Endothelial cell of umbilical vein (primary cell): ENCODE measurements at regions not wholly inside any gene's neighbourhood (a gene's known extent, or its start where the extent isn't known, plus 50 kb on each side); places are given as distances from the start of the nearest gene placed in this dataset.

Experiments used
- BruUV-seq: library from RNA; stranded (reverse); fragments of 400-500 nt; replicated peaks from 2 replicates; lab custom pipeline; 2021; lab: Mats Ljungman, UMichigan
- CTCF ChIA-PET: fragments of 300-600, 350-600 bp; sonication (Branson Sonifier 250); formaldehyde crosslinking; loops from one replicate; lab custom pipeline; 2021; ENCODE audit warnings: antibody characterized with exemption, inconsistent platforms; lab: Charles Lee
- POLR2A ChIA-PET: fragments of 300-600, 350-600 bp; sonication (Branson Sonifier 250); formaldehyde crosslinking; loops from one replicate; lab custom pipeline; 2021; ENCODE audit warnings: antibody characterized with exemption, inconsistent platforms; lab: Charles Lee
- DNase-seq: peaks from one replicate; pipeline ENCODE4 v3.0.0-alpha.2; 2011; ENCODE audit warnings: low read depth, low spot score
- FAIRE-seq: peaks from 2 replicates; lab custom pipeline; 2011; peaks lifted over from hg19 to GRCh38; lab: Jason Lieb, UNC
- H2AFZ ChIP-seq: 2 replicates; pipeline ENCODE4 v1.6.0; 2012; ENCODE audit warnings: low read depth, low read length, control low read depth, inconsistent platforms
- H3K27ac ChIP-seq: 2 replicates; pipeline ENCODE4 v1.5.1; 2011; ENCODE audit warnings: low read depth, mild to moderate bottlenecking, control low read depth, low read length, moderate library complexity; ENCODE audit not compliant: insufficient read depth
- H3K27me3 ChIP-seq, 2 experiments: 2 replicates each; pipeline versions ENCODE4 v1.6.0 to v1.6.1; 2011; ENCODE audit warnings: low read length in 2 of 2, mixed read lengths in 1 of 2; ENCODE audit not compliant: control insufficient read depth in 2 of 2, insufficient read depth in 2 of 2
- H3K36me3 ChIP-seq, 2 experiments: 2 replicates in 1 of 2; 3 replicates in 1 of 2; pipeline ENCODE4 v1.5.1; 2011; ENCODE audit warnings: low read length in 2 of 2, mild to moderate bottlenecking in 1 of 2, moderate library complexity in 1 of 2; ENCODE audit not compliant: control insufficient read depth in 2 of 2, insufficient read depth in 2 of 2; ENCODE audit errors: extremely low read depth in 1 of 2
- H3K4me1 ChIP-seq: 3 replicates; pipeline ENCODE4 v1.5.1; 2011; ENCODE audit warnings: mild to moderate bottlenecking, low read length; ENCODE audit not compliant: control insufficient read depth, insufficient read depth; ENCODE audit errors: extremely low read depth
- H3K4me2 ChIP-seq: 2 replicates; pipeline ENCODE4 v1.6.1; 2011; ENCODE audit warnings: low read length, control low read depth, mixed read lengths; ENCODE audit not compliant: insufficient read depth
- H3K4me3 ChIP-seq, 3 experiments: fragments of 200-600 bp in 1 of 3; sonication (generic), shearing (Covaris generic) in 1 of 3; replicated peaks in 1 of 3; 2 replicates each; pipeline ENCODE4 v1.5.1; 2011 to 2016; ENCODE audit warnings: control low read depth in 3 of 3, low read length in 3 of 3, mild to moderate bottlenecking in 2 of 3, inconsistent platforms in 1 of 3, low read depth in 1 of 3, moderate library complexity in 1 of 3; ENCODE audit not compliant: insufficient read depth in 1 of 3
- H3K79me2 ChIP-seq: 2 replicates; pipeline ENCODE4 v1.6.0; 2012; ENCODE audit warnings: low read length, inconsistent platforms; ENCODE audit not compliant: control insufficient read depth, insufficient read depth
- H3K9ac ChIP-seq: replicated peaks from 2 replicates; pipeline ENCODE3; 2011; ENCODE audit warnings: low read length, control low read depth; ENCODE audit not compliant: insufficient read depth; ENCODE audit errors: extremely low read depth
- H3K9me1 ChIP-seq: replicated peaks from 3 replicates; pipeline ENCODE4 v1.6.0; 2011; ENCODE audit warnings: mild to moderate bottlenecking, low read length; ENCODE audit not compliant: control insufficient read depth, insufficient read depth; ENCODE audit errors: extremely low read depth
- H3K9me3 ChIP-seq: replicated peaks from 2 replicates; pipeline ENCODE4 v1.5.1; 2012; ENCODE audit warnings: low read length, inconsistent platforms; ENCODE audit not compliant: control insufficient read depth, insufficient read depth
- H4K20me1 ChIP-seq: replicated peaks from 2 replicates; pipeline ENCODE3; 2011; ENCODE audit warnings: mild to moderate bottlenecking, low read length; ENCODE audit not compliant: control insufficient read depth, insufficient read depth; ENCODE audit errors: extremely low read depth
- CTCF ChIP-seq, 2 donors: IDR thresholded peaks; 1 replicate in 1 of 2; 2 replicates in 1 of 2; pipeline ENCODE4 v1.5.1; 2011; ENCODE audit warnings: low read length in 2 of 2, mild to moderate bottlenecking in 2 of 2, moderate library complexity in 2 of 2, control low read depth in 1 of 2, inconsistent platforms in 1 of 2, low read depth in 1 of 2; ENCODE audit not compliant: insufficient read depth in 1 of 2; ENCODE audit errors: extremely low read depth in 1 of 2
- EZH2 ChIP-seq: IDR thresholded peaks from 2 replicates; pipeline ENCODE4 v1.6.1; 2012; ENCODE audit warnings: borderline replicate concordance, low read depth, mild to moderate bottlenecking, moderate library complexity, low read length, inconsistent platforms; ENCODE audit not compliant: severe bottlenecking
- FOS ChIP-seq: IDR thresholded peaks from 2 replicates; pipeline ENCODE4 v1.6.1; 2011; ENCODE audit warnings: mild to moderate bottlenecking, low read length, moderate library complexity, borderline replicate concordance; ENCODE audit not compliant: insufficient read depth
- GATA2 ChIP-seq: IDR thresholded peaks from 2 replicates; pipeline ENCODE4 v1.7.0; 2011; ENCODE audit warnings: low read depth, mild to moderate bottlenecking, moderate library complexity, mixed read lengths, low read length; ENCODE audit not compliant: insufficient read length, insufficient read depth
- JUN ChIP-seq: IDR thresholded peaks from 2 replicates; pipeline ENCODE4 v1.6.1; 2011; ENCODE audit warnings: borderline replicate concordance, low read depth; ENCODE audit not compliant: insufficient read length, insufficient read depth
- MAX ChIP-seq: IDR thresholded peaks from 2 replicates; pipeline ENCODE4 v1.6.1; 2011; ENCODE audit not compliant: insufficient read depth, insufficient read length
- MYC ChIP-seq: IDR thresholded peaks from one replicate; pipeline ENCODE4 v1.6.1; 2011; ENCODE audit warnings: mild to moderate bottlenecking, low read depth, low read length
- POLR2A ChIP-seq: IDR thresholded peaks from 2 replicates; pipeline ENCODE4 v1.6.1; 2012; ENCODE audit warnings: low read depth, mild to moderate bottlenecking, control low read depth, low read length
- POLR2AphosphoS5 ChIP-seq: IDR thresholded peaks from 2 replicates; pipeline ENCODE4 v1.6.1; 2012; ENCODE audit warnings: low read depth, mild to moderate bottlenecking, control low read depth, low read length, moderate library complexity; ENCODE audit not compliant: insufficient read depth
- dilution Hi-C: fragments of 300-500 bp; cut with MboI; formaldehyde crosslinking; loops from one replicate; pipeline ENCODE4 v1.15.0; 2019; ENCODE audit warnings: low sequenced_read_pairs; ENCODE audit not compliant: extremely low pct_ligation_motif_present
- intact Hi-C: fragments of 100-400 bp; cut with micrococcal nuclease; formaldehyde crosslinking; loops from one replicate; pipeline ENCODE4 v1.10.0; 2022

GRCh38 chr10:28794986-28795385 is 117.7 kb downstream of the BAMBI start:
- no peaks in the 10 kb centered on the region for H3K79me2 ChIP-seq
- H3K9me1 ChIP-seq = no peaks in the 10 kb centered on the region
- H3K9ac ChIP-seq = no peak overlapping the region
- no peaks in the 10 kb centered on the region for H3K4me1 ChIP-seq
- FAIRE-seq (no peak), DNase-seq (no peak)
- intact Hi-C loops (no loop called here), dilution Hi-C loops (no loop called here)
- no peak overlapping the region for H3K4me2 ChIP-seq
- TF ChIP-seq FOS = no peak
- TF ChIP-seq POLR2A = no peak
- no peak for TF ChIP-seq MYC
- no peak for TF ChIP-seq POLR2AphosphoS5
- TF ChIP-seq CTCF (IDR thresholded peaks at IDR 0.05; ENCODE audit: extremely low read depth in 1 of 2, insufficient read depth in 1 of 2, low read depth in 1 of 2, low read length in 2 of 2) = no peak
- no peak for TF ChIP-seq GATA2
- TF ChIP-seq MAX = no peak
- no peak for TF ChIP-seq JUN
- TF ChIP-seq EZH2 = no peak
- no peaks in the 10 kb centered on the region for H3K9me3 ChIP-seq
- no peak overlapping the region for H3K4me3 ChIP-seq
- H2AFZ ChIP-seq = no peak overlapping the region
- ChIA-PET CTCF (no interaction called here), POLR2A (no interaction called here)
- peaks cover 3 to 4% of the 10 kb centered on the region in 2 experiments for H3K27me3 ChIP-seq
- BruUV-seq = no TSS peak
- no peaks in the 10 kb centered on the region for H4K20me1 ChIP-seq
- no peak overlapping the region for H3K27ac ChIP-seq
- no peaks in the 10 kb centered on the region for H3K36me3 ChIP-seq
